Activated CD4-positive, alpha-beta T cell treated with anti-CD3 and anti-CD28 coated beads, Interleukin-2, amount 10 ng/mL, durations not matched to agents 7 days and 5 days (primary cell): ENCODE measurements at regions not wholly inside any gene's neighbourhood (a gene's known extent, or its start where the extent isn't known, plus 50 kb on each side); places are given as distances from the start of the nearest gene placed in this dataset.
"Not testable (repeated sequence)": the region's sequence is repeated elsewhere in the genome, so short reads cannot be mapped to it uniquely, and the experiment has no call there.

ENCODE experiments used
- CTCF ChIA-PET: fragments of 350-600 bp; sonication (Branson Sonifier 250); formaldehyde crosslinking; loops from one replicate; lab custom pipeline; 2021; ENCODE audit warnings: antibody characterized with exemption; lab: Charles Lee
- POLR2A ChIA-PET: fragments of 350-600 bp; sonication (Branson Sonifier 250); formaldehyde crosslinking; loops from one replicate; lab custom pipeline; 2021; ENCODE audit warnings: antibody characterized with exemption; lab: Charles Lee
- DNase-seq: peaks from one replicate; pipeline ENCODE4 v3.0.0-alpha.2; 2020
- H3K27ac Mint-ChIP-seq: one replicate; pipeline ENCODE4 v1.8.0; 2021; ENCODE audit warnings: mild to moderate bottlenecking, moderate library complexity, mixed read lengths
- H3K27me3 Mint-ChIP-seq: one replicate; pipeline ENCODE4 v1.8.0; 2021; ENCODE audit warnings: mixed read lengths
- H3K36me3 Mint-ChIP-seq: one replicate; pipeline ENCODE4 v1.8.0; 2021; ENCODE audit warnings: low read depth, mixed read lengths
- H3K4me1 Mint-ChIP-seq: one replicate; pipeline ENCODE4 v1.8.0; 2021; ENCODE audit warnings: mixed read lengths
- H3K4me3 Mint-ChIP-seq: one replicate; pipeline ENCODE4 v1.8.0; 2021; ENCODE audit warnings: mild to moderate bottlenecking, moderate library complexity, mixed read lengths
- H3K9me3 Mint-ChIP-seq: one replicate; pipeline ENCODE4 v1.8.0; 2021; ENCODE audit warnings: mixed read lengths

GRCh38 chr1:178649582-178650350 lies 75.3 kb upstream of the RALGPS2 start:
- Mint-ChIP-seq H3K4me1 (no peaks in the 10 kb centered on the region), H3K9me3 (no peaks in the 10 kb centered on the region), H3K27ac (no peak overlapping the region), H3K27me3 (peaks cover 1% of the 10 kb centered on the region), H3K36me3 (no peaks in the 10 kb centered on the region), H3K4me3 (no peak overlapping the region)
- ChIA-PET POLR2A (no interaction called here), CTCF (interaction anchor here (0.8 kb wide), 1 partner anchor 23 kb away, joined by 3 read pairs; no protein-coding TSS in a partner anchor)
- no peak for DNase-seq

DNA sequence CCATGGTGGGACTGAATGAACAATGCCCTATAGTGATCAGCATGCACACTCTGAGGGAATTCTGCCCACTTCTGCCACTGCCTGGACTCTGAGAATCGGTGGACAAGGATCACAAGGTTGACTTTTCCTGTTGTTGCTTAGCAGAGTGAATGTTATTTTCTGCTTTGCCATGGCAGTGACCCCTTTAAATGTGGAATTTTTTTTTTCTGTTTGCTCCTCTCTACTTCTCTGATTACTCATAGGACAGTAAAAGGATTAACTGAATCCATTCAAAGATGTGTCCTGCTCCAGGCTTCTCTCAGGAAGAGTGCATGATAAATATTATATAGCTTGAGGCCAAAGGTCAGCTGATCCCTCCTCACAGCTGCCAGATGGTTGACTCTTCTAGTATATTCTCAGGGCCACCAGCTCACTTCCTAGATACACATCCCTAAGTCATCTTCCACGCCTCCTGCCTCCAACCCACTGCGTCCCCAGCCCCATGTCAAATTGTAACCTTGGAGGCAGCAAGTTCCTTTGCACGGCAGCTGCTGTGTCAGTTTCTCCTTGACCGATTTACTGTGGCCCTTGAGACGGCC lies 74.0 kb upstream of the RALGPS2 start:
- Mint-ChIP-seq H3K4me3 (no peak overlapping the region), H3K4me1 (no peaks in the 10 kb centered on the region), H3K9me3 (no peaks in the 10 kb centered on the region), H3K36me3 (no peaks in the 10 kb centered on the region), H3K27me3 (peaks cover 3% of the 10 kb centered on the region), H3K27ac (no peak overlapping the region)
- DNase-seq = no peak
- POLR2A ChIA-PET = no interaction called here
- CTCF ChIA-PET = no interaction called here

- Mint-ChIP-seq H3K27ac (no peak overlapping the region), H3K4me1 (no peaks in the 10 kb centered on the region), H3K27me3 (peaks cover 3% of the 10 kb centered on the region), H3K9me3 (no peaks in the 10 kb centered on the region), H3K36me3 (no peaks in the 10 kb centered on the region), H3K4me3 (no peak overlapping the region)
- CTCF ChIA-PET = no interaction called here
- POLR2A ChIA-PET = no interaction called here
- no peak for DNase-seq
Measured at GRCh38 chr1:178651742-178652141, 73.3 kb upstream of the RALGPS2 start.

DNA sequence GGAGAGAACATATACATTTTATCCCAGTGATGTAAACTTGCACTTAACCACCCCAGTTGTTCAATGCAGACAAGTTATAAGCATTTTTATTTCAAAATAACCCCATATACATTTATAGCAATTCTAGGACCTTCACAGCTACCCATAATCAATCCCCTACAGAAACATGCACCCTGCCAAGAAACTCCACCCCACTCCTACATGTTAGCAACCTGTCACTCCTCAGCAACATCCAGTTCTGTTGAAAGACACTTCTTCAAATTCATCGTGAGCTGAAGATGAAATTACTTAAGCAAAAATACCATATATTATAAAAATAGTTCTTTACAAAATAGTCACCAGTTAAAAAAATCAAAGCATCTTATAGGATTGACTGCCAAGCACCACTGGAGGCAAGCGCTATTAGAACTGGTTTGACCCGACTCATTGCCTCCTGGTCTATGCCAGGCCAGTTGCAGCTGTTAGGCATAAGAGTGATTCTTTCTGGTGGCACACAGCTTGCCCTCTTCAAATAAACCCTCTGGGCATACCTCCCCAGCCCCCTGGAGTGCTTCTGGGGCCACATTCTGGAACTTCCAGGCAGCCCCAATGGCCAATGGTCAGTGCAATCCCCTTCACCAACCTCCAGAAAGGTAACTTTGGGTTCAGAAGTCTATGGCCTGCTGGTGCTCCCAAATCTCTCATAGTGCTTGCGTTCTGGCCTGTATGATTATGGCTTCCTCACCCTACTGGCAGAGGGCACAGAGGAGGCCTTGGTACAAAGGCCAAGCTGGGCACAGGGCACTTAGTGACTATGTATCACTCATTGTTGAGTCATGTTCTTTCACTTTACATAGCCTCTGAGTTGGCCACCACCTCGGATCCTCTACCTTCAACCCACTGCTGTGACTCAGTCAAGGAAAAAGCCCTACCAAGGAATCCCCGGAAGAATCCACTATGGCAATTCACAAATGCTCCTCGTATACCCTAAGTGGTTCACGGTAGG lies 72.2 kb upstream of the RALGPS2 start:
- Mint-ChIP-seq H3K9me3 (no peaks in the 10 kb centered on the region), H3K4me3 (no peak overlapping the region), H3K4me1 (no peaks in the 10 kb centered on the region), H3K36me3 (no peaks in the 10 kb centered on the region), H3K27ac (no peak overlapping the region), H3K27me3 (peaks cover 3% of the 10 kb centered on the region)
- DNase-seq = no peak
- ChIA-PET POLR2A (no interaction called here), CTCF (no interaction called here)

GRCh38 chr1:178659789-178660208 lies 65.2 kb upstream of the RALGPS2 start:
- no peak for DNase-seq
- H3K36me3 Mint-ChIP-seq = no peaks in the 10 kb centered on the region
- ChIA-PET CTCF (no interaction called here), POLR2A (no interaction called here)
- peaks cover 5% of the 10 kb centered on the region for H3K27me3 Mint-ChIP-seq
- no peaks in the 10 kb centered on the region for H3K4me1 Mint-ChIP-seq
- no peaks in the 10 kb centered on the region for H3K9me3 Mint-ChIP-seq
- no peak overlapping the region for H3K27ac Mint-ChIP-seq
- H3K4me3 Mint-ChIP-seq = no peak overlapping the region

GRCh38 chr1:178660461-178660860 lies 64.6 kb upstream of the RALGPS2 start:
- Mint-ChIP-seq H3K27ac (no peak overlapping the region), H3K4me1 (no peaks in the 10 kb centered on the region), H3K27me3 (peaks cover 6% of the 10 kb centered on the region), H3K4me3 (no peak overlapping the region), H3K36me3 (no peaks in the 10 kb centered on the region), H3K9me3 (no peaks in the 10 kb centered on the region)
- no peak for DNase-seq
- POLR2A ChIA-PET = no interaction called here
- CTCF ChIA-PET = no interaction called here

- H3K9me3 Mint-ChIP-seq = no peaks in the 10 kb centered on the region
- H3K4me3 Mint-ChIP-seq = no peak overlapping the region
- no peak overlapping the region for H3K27ac Mint-ChIP-seq
- no peaks in the 10 kb centered on the region for H3K4me1 Mint-ChIP-seq
- CTCF ChIA-PET = no interaction called here
- POLR2A ChIA-PET = no interaction called here
- no peaks in the 10 kb centered on the region for H3K36me3 Mint-ChIP-seq
- H3K27me3 Mint-ChIP-seq = peaks cover 5% of the 10 kb centered on the region
- DNase-seq = no peak
Measured at GRCh38 chr1:178664278-178664677, 60.8 kb upstream of the RALGPS2 start.

- CTCF ChIA-PET = interaction anchor here (0.6 kb wide), 1 partner anchor 46 kb away, joined by 3 read pairs; no protein-coding TSS in a partner anchor
- POLR2A ChIA-PET = no interaction called here
Measured at GRCh38 chr1:178665579-178665978, 59.5 kb upstream of the RALGPS2 start.

DNA sequence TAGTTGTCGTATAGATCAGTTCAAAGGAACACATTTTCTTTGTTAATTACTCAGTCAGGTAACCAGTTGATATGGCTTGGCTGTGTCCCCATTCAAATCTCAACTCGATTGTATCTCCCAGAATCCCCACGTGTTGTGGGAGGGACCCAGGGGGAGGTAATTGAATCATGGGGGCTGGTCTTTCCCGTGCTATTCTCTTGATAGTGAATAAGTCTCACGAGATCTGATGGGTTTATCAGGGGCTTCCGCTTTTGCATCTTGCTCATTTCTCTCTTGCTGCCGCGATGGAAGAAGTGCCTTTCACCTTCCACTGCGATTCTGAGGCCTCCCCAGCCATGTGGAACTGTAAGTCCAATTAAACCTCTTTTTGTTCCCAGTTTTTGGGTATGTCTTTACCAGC lies 58.2 kb upstream of the RALGPS2 start:
- CTCF ChIA-PET, H3K27ac Mint-ChIP-seq, H3K27me3 Mint-ChIP-seq, H3K36me3 Mint-ChIP-seq, POLR2A ChIA-PET, H3K4me1 Mint-ChIP-seq, DNase-seq, H3K4me3 Mint-ChIP-seq, H3K9me3 Mint-ChIP-seq: not testable (repeated sequence)

More at GRCh38 chr1:178665579-178665978, 59.5 kb upstream of the RALGPS2 start:
- H3K27ac Mint-ChIP-seq = no peak overlapping the region
- DNase-seq = no peak
- no peaks in the 10 kb centered on the region for H3K9me3 Mint-ChIP-seq
- H3K36me3 Mint-ChIP-seq = no peaks in the 10 kb centered on the region
- no peaks in the 10 kb centered on the region for H3K4me1 Mint-ChIP-seq
- H3K4me3 Mint-ChIP-seq = no peak overlapping the region
- peaks cover 5% of the 10 kb centered on the region for H3K27me3 Mint-ChIP-seq

GRCh38 chr1:178672434-178672833 lies 52.6 kb upstream of the RALGPS2 start:
- ChIA-PET POLR2A (no interaction called here), CTCF (no interaction called here)
- Mint-ChIP-seq H3K4me3 (no peak overlapping the region), H3K27me3 (no peaks in the 10 kb centered on the region), H3K27ac (no peak overlapping the region), H3K9me3 (peaks cover 6% of the 10 kb centered on the region), H3K4me1 (no peaks in the 10 kb centered on the region), H3K36me3 (no peaks in the 10 kb centered on the region)
- DNase-seq = no peak

DNA sequence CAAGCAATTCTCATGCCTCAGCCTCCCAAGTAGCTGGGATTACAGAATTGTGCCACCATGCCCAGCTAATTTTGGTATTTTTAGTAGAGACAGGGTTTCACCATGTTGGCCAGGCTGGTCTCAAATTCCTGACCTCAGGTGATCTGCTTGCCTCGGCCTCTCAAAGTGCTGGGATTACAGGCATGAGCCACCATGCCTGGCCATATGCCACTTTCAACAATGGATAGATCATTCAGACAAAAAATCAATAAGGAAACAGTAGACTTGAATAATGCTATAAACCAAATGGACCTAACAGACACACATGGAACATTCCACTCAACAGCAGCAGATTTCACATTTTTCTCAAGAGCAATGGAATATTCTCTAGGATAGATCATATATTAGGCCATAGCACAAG lies 50.5 kb upstream of the RALGPS2 start:
- H3K4me3 Mint-ChIP-seq, DNase-seq, POLR2A ChIA-PET, H3K4me1 Mint-ChIP-seq, H3K36me3 Mint-ChIP-seq, H3K9me3 Mint-ChIP-seq, CTCF ChIA-PET, H3K27me3 Mint-ChIP-seq, H3K27ac Mint-ChIP-seq: not testable (repeated sequence)
